Breast epithelium (tissue), 3 donors: ENCODE measurements at regions not wholly inside any gene's neighbourhood (a gene's known extent, or its start where the extent isn't known, plus 50 kb on each side); places are given as distances from the start of the nearest gene placed in this dataset.

Experiments used
- POLR2A ChIP-seq: fragments of 450-650 bp; IDR thresholded peaks from one replicate; pipeline ENCODE4 v1.6.1; 2016; ENCODE audit warnings: antibody characterized with exemption, mild to moderate bottlenecking, moderate library complexity
- TF ChIP-seq, protein P1 (sequence below), 3 donors: fragments of 450-650 bp; IDR thresholded peaks; one replicate each; pipeline ENCODE4 v1.5.1; 2016 to 2017; ENCODE audit warnings: antibody characterized with exemption in 3 of 3, mild to moderate bottlenecking in 3 of 3, moderate library complexity in 3 of 3

DNA sequence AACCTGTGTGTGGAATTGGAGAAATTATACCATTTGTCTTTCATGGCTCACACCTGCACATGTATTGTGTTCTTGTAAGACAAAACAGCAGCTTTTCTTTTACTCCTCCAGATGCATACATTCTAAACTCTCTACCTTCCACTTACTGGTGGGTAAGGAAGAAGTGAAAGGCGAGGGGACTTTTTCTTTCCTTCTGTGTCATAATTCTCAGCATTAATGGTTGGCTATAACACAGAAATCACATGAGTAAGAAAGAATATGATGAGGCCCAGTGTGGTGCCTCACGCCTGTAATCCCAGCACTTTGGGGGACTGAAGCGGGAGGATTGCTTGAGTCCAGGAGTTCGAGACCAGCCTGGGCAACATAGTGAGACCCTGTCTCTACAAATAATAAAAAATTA, 57.8 kb upstream of the SHANK2 start:
- TF ChIP-seq, protein P1, sequence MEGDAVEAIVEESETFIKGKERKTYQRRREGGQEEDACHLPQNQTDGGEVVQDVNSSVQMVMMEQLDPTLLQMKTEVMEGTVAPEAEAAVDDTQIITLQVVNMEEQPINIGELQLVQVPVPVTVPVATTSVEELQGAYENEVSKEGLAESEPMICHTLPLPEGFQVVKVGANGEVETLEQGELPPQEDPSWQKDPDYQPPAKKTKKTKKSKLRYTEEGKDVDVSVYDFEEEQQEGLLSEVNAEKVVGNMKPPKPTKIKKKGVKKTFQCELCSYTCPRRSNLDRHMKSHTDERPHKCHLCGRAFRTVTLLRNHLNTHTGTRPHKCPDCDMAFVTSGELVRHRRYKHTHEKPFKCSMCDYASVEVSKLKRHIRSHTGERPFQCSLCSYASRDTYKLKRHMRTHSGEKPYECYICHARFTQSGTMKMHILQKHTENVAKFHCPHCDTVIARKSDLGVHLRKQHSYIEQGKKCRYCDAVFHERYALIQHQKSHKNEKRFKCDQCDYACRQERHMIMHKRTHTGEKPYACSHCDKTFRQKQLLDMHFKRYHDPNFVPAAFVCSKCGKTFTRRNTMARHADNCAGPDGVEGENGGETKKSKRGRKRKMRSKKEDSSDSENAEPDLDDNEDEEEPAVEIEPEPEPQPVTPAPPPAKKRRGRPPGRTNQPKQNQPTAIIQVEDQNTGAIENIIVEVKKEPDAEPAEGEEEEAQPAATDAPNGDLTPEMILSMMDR (IDR thresholded peaks at IDR 0.05), result no peak
- no peak for TF ChIP-seq POLR2A
